Suprapubic skin (tissue), 4 donors: ENCODE measurements at regions not wholly inside any gene's neighbourhood (a gene's known extent, or its start where the extent isn't known, plus 50 kb on each side); places are given as distances from the start of the nearest gene placed in this dataset.

Experiments
- DNase-seq, 2 donors: peaks; one replicate each; pipeline ENCODE4 v3.0.0-alpha.2; 2019; ENCODE audit warnings: low spot score in 2 of 2
- H3K27ac ChIP-seq: fragments of 200-600 bp; sonication (generic); one replicate; pipeline ENCODE4 v1.5.1; 2019
- H3K27me3 ChIP-seq: fragments of 200-600 bp; sonication (generic); one replicate; pipeline ENCODE4 v1.5.1; 2019
- H3K36me3 ChIP-seq: fragments of 200-600 bp; sonication (generic); one replicate; pipeline ENCODE4 v1.5.1; 2019
- H3K4me1 ChIP-seq: fragments of 200-600 bp; sonication (generic); one replicate; pipeline ENCODE4 v1.5.1; 2019
- H3K4me3 ChIP-seq: fragments of 200-600 bp; sonication (generic); one replicate; pipeline ENCODE4 v1.5.1; 2019; ENCODE audit warnings: mild to moderate bottlenecking
- H3K9me3 ChIP-seq: fragments of 200-600 bp; sonication (generic); one replicate; pipeline ENCODE4 v1.5.1; 2019
- CTCF ChIP-seq, 2 donors: fragments of 200-600 bp in 1 of 2; fragments of 450-650 bp in 1 of 2; sonication (generic) in 1 of 2; IDR thresholded peaks; one replicate each; pipeline ENCODE4 v1.5.1; 2016 to 2019; ENCODE audit warnings: antibody characterized with exemption in 2 of 2, mild to moderate bottlenecking in 1 of 2, moderate library complexity in 1 of 2
- EP300 ChIP-seq: sonication (generic); formaldehyde crosslinking; IDR thresholded peaks from one replicate; pipeline ENCODE4 v1.6.1; 2017; ENCODE audit warnings: antibody characterized with exemption
- POLR2A ChIP-seq, 2 donors: fragments of 450-650 bp; IDR thresholded peaks; one replicate each; pipeline ENCODE4 v1.6.1; 2017; ENCODE audit warnings: antibody characterized with exemption in 2 of 2, mild to moderate bottlenecking in 2 of 2, moderate library complexity in 2 of 2
- POLR2AphosphoS5 ChIP-seq, 3 donors: sonication (generic); formaldehyde crosslinking; IDR thresholded peaks; one replicate each; pipeline ENCODE4 v1.6.1; 2017; ENCODE audit warnings: antibody characterized with exemption in 3 of 3
- WGBS: methylation state at CpG from one replicate; pipeline ENCODE4 v1.1.5; 2018; 5-methylcytosine and 5-hydroxymethylcytosine counted together

- H3K27me3 ChIP-seq, result peaks cover 56% of the 10 kb centered on the region
- no peaks in the 10 kb centered on the region for H3K9me3 ChIP-seq
- DNase-seq, result peak in 1 of 2 donors; percentile 16
- H3K27ac ChIP-seq, result no peak overlapping the region
- H3K4me3 ChIP-seq, result no peak overlapping the region
- H3K36me3 ChIP-seq, result no peaks in the 10 kb centered on the region
- WGBS, result 74% methylated on average over 6 of the region's 11 CpGs
- TF ChIP-seq CTCF (IDR thresholded peaks at IDR 0.05), result no peak
- no peaks in the 10 kb centered on the region for H3K4me1 ChIP-seq
Observed at GRCh38 chr22:49322861-49323622, 504.6 kb downstream of the BRD1 start.

GRCh38 chr22:49322231-49322630 is 505.4 kb downstream of the BRD1 start:
- no peak overlapping the region for H3K4me3 ChIP-seq
- no peaks in the 10 kb centered on the region for H3K4me1 ChIP-seq
- DNase-seq, result no peak
- peaks cover 51% of the 10 kb centered on the region for H3K27me3 ChIP-seq
- TF ChIP-seq POLR2AphosphoS5 (IDR thresholded peaks at IDR 0.05) (no peak), EP300 (no peak), POLR2A (IDR thresholded peaks at IDR 0.05) (no peak), CTCF (IDR thresholded peaks at IDR 0.05) (no peak)
- WGBS, result 80% methylated on average over 9 of the region's 13 CpGs
- no peak overlapping the region for H3K27ac ChIP-seq
- H3K36me3 ChIP-seq, result no peaks in the 10 kb centered on the region
- no peaks in the 10 kb centered on the region for H3K9me3 ChIP-seq

GRCh38 chr22:49321477-49322055 is 506.1 kb downstream of the BRD1 start:
- no peaks in the 10 kb centered on the region for H3K9me3 ChIP-seq
- no peaks in the 10 kb centered on the region for H3K36me3 ChIP-seq
- H3K27me3 ChIP-seq, result peaks cover 51% of the 10 kb centered on the region
- H3K27ac ChIP-seq, result no peak overlapping the region
- WGBS, result 67% methylated on average over 18 of the region's 33 CpGs
- no peak for TF ChIP-seq CTCF (IDR thresholded peaks at IDR 0.05)
- TF ChIP-seq POLR2AphosphoS5 (IDR thresholded peaks at IDR 0.05), result no peak
- no peak for TF ChIP-seq POLR2A (IDR thresholded peaks at IDR 0.05)
- TF ChIP-seq EP300, result no peak
- no peak overlapping the region for H3K4me3 ChIP-seq
- DNase-seq, result no peak
- no peaks in the 10 kb centered on the region for H3K4me1 ChIP-seq

GRCh38 chr22:49320714-49321476 is 506.8 kb downstream of the BRD1 start:
- Histone ChIP-seq H3K27ac (no peak overlapping the region), H3K9me3 (no peaks in the 10 kb centered on the region), H3K27me3 (peaks cover 53% of the 10 kb centered on the region), H3K36me3 (no peaks in the 10 kb centered on the region), H3K4me1 (no peaks in the 10 kb centered on the region), H3K4me3 (no peak overlapping the region)
- no peak for DNase-seq
- TF ChIP-seq POLR2AphosphoS5 (IDR thresholded peaks at IDR 0.05) (no peak), POLR2A (IDR thresholded peaks at IDR 0.05) (no peak)
- WGBS, result 79% methylated on average over 20 of the region's 29 CpGs

- H3K27me3 ChIP-seq, result peaks cover 27% of the 10 kb centered on the region
- H3K36me3 ChIP-seq, result no peaks in the 10 kb centered on the region
- H3K9me3 ChIP-seq, result no peaks in the 10 kb centered on the region
- H3K4me1 ChIP-seq, result no peaks in the 10 kb centered on the region
- no peak overlapping the region for H3K27ac ChIP-seq
- TF ChIP-seq POLR2AphosphoS5 (IDR thresholded peaks at IDR 0.05) (no peak), EP300 (no peak), CTCF (IDR thresholded peaks at IDR 0.05) (no peak), POLR2A (IDR thresholded peaks at IDR 0.05) (no peak)
- DNase-seq, result no peak
- WGBS, result 44% methylated on average over 5 of the region's 5 CpGs
- H3K4me3 ChIP-seq, result no peak overlapping the region
Observed at GRCh38 chr22:49317369-49317768, 510.3 kb downstream of the BRD1 start.
